Fibroblast of pulmonary artery (primary cell): ENCODE measurements at regions not wholly inside any gene's neighbourhood (a gene's known extent, or its start where the extent isn't known, plus 50 kb on each side); places are given as distances from the start of the nearest gene placed in this dataset.

Experiments used
- DNase-seq: peaks from one replicate; pipeline ENCODE4 v3.0.0-alpha.2; 2010; ENCODE audit warnings: low read depth
- H3K4me3 ChIP-seq: replicated peaks from 2 replicates; pipeline ENCODE4 v1.5.1; 2011; ENCODE audit warnings: low read depth, mild to moderate bottlenecking, control low read depth, low read length, moderate library complexity
- TF ChIP-seq, protein P1 (sequence below): IDR thresholded peaks from 2 replicates; pipeline ENCODE4 v1.5.1; 2011; ENCODE audit warnings: mild to moderate bottlenecking, control low read depth, low read length, inconsistent platforms; ENCODE audit errors: missing control alignments

DNA sequence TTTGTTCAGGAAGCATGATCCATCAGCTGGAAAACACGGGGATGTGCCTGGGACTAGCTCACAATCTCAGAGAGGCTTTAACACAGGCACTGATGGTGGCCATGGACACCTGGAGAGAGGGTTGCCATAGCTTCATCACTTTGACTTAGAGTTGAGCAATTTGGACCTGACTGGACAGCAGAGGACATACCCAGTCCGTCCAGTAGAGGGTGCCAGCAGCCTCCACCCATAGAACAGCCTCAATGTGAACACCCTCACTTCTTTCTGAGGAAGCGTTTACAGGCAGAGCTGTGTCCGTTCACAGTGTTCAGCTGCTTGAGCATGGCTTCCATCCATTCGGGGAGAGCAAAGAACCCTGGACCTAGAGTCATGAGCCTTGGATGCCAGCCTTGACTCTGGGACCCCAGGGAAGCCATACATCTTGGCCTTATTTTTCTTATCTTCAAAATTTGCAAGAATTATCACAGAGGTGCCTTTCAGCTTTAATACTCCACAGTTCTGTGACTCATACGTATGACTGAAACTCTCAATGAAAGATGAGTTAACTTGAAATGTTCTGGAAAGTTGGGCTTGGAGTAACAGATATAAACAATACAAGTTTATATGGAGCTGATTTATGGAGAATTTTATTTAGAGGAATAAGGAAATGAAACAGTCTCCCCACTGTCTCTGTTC is 302.9 kb upstream of the PODXL start:
- no peak overlapping the region for H3K4me3 ChIP-seq
- peak; percentile 78 for DNase-seq
- TF ChIP-seq, protein P1, sequence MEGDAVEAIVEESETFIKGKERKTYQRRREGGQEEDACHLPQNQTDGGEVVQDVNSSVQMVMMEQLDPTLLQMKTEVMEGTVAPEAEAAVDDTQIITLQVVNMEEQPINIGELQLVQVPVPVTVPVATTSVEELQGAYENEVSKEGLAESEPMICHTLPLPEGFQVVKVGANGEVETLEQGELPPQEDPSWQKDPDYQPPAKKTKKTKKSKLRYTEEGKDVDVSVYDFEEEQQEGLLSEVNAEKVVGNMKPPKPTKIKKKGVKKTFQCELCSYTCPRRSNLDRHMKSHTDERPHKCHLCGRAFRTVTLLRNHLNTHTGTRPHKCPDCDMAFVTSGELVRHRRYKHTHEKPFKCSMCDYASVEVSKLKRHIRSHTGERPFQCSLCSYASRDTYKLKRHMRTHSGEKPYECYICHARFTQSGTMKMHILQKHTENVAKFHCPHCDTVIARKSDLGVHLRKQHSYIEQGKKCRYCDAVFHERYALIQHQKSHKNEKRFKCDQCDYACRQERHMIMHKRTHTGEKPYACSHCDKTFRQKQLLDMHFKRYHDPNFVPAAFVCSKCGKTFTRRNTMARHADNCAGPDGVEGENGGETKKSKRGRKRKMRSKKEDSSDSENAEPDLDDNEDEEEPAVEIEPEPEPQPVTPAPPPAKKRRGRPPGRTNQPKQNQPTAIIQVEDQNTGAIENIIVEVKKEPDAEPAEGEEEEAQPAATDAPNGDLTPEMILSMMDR: peak; percentile 99

DNA sequence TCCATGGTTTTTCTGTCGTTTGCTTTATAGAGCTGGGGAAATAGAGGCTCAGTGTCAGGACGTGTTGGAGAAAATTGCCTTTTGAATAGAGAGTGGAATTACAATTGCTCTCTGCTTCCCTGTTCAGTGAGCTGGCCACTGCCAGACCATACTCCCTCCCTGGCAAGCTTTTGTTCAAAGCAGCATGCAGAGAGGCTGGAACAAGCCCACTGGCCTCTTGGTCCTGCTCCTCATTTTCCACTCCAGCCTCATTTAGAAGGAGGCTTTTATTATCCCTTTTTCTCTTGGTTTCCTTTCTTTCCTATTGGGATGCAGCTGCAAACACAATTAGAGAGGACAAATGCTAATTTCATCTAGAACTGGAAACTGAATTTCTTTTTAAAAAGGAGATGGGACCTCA is 302.2 kb upstream of the PODXL start:
- TF ChIP-seq, protein P1: no peak
- DNase-seq: no peak

DNA sequence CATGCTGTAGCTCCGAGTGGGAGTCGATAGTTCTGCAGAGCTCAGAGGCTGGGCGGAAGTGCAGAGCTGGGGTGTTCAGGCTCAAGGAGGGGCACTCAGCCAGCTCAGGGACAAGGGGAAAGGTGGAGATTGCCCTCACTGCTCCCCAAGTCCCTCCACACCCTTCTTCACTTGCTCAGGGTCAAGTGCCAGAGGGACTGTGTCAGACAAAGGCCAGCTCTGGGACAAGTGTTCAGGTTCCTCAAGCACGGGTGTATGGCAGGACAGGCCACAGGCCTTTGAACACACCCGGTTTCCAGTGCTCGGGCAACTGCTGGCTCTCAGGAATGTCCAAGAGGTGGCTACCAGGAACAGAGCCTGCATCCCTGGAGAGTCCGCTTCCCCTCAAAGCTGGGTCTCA is 293.0 kb upstream of the PODXL start:
- TF ChIP-seq, protein P1: no peak
- no peak for DNase-seq
- H3K4me3 ChIP-seq: no peak overlapping the region

More for the DNA sequence above, 302.2 kb upstream of the PODXL start:
- no peak overlapping the region for H3K4me3 ChIP-seq

DNA sequence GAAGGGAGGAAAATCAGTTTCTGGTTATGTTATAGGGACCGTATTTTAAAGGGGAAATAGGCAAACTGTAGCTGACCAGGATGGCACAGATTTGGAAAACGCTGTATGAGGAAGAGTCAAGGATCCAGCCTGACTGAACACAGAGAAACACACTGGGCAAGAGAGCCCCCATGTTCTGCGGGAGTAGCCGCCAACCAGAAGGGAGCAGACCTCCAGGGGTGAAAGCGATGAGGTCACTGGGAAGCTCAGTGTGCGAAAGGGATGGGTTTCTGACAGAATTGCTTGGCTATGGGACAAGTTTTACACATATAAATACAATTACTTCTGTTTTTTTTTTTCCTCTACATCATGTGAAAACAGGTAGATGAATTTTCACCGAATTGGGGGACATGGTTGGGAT is 291.6 kb upstream of the PODXL start:
- no peak overlapping the region for H3K4me3 ChIP-seq
- TF ChIP-seq, protein P1: no peak

DNA sequence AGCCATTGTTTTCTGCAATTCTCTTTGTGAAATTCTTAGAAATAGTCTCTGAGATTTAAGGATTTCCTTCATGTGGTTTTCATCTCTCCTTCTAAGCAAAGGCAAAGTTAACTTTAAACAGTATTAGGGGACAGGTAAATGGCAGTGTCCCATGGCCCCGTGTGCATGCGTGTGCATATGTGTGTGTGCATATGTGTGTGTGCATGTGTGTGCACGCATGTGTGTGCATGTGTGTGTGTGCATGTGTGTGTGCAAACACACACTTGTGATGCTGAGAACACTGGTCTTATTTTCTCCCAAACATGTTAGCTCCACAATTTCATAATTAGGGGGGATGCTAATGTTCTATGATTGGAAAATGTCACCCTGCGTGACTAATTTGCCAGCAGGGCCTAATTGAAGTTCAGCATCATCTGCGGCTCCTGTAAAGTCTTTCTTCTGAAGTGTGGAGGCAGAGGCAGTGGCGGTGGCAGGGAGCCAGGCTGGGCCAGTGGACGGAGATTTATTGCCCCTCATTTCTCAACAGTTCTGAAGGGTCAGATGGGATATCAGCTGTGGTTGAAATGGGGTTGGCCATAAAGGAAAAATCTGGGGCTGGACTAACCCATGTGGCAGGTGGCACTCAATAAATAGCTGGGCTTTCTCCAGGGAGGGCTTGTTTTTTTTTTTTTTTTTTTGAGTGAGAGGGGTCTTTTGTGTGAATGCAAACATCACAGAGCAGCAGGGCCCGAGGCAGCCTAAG is 289.3 kb upstream of the PODXL start:
- no peak overlapping the region for H3K4me3 ChIP-seq
- TF ChIP-seq, protein P1: no peak
- DNase-seq: no peak

More for the DNA sequence above, 291.6 kb upstream of the PODXL start:
- no peak for DNase-seq

DNA sequence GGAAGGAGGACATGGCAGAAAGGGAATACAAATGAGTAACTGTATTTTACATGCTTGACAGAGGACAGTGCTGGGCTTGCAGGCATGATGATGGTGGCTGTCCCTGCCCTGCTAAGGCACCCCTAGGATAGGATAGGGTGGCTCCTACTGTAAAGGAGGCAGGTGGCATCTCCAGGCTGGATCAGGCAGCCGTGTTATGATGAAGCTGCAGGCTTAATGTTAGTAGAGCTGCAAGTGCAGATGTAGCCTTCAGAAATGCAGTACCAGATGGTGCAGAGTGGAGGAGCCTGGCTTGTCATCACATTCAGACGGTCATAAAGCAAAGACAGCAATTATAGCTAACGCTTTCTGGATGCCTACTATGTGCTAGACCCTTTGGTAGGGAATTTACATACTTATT is 287.9 kb upstream of the PODXL start:
- TF ChIP-seq, protein P1: no peak
- no peak overlapping the region for H3K4me3 ChIP-seq
- DNase-seq: no peak
